T-helper 1 cell treated with Interleukin-12 subunit alpha and Interleukin-12 subunit beta and Interleukin-4 antibody, amounts not matched to agents 30 ng/mL and 1 ng/mL, for 36 hours (primary cell): ENCODE measurements at regions not wholly inside any gene's neighbourhood (a gene's known extent, or its start where the extent isn't known, plus 50 kb on each side); places are given as distances from the start of the nearest gene placed in this dataset.

Experiments used
- intact Hi-C: fragments of 100-400 bp; cut with micrococcal nuclease; formaldehyde crosslinking; loops from one replicate; pipeline ENCODE4 v1.15.1; 2024

- intact Hi-C loops: no loop called here
Measured at GRCh38 chr4:19417256-19417655, 834.4 kb upstream of the SLIT2 start.

GRCh38 chr4:19416146-19416545 lies 835.6 kb upstream of the SLIT2 start:
- intact Hi-C loops: no loop called here

GRCh38 chr4:19408490-19408889 lies 843.2 kb upstream of the SLIT2 start:
- intact Hi-C loops: no loop called here

- intact Hi-C loops: no loop called here
Measured at GRCh38 chr4:19406789-19407188, 844.9 kb upstream of the SLIT2 start.

- intact Hi-C loops: no loop called here
Measured at GRCh38 chr4:19403786-19404370, 847.8 kb upstream of the SLIT2 start.

- intact Hi-C loops: no loop called here
Measured at GRCh38 chr4:19402581-19403065, 849.1 kb upstream of the SLIT2 start.

GRCh38 chr4:19401301-19402080 lies 850.2 kb upstream of the SLIT2 start:
- intact Hi-C loops: no loop called here

- intact Hi-C loops: no loop called here
Measured at GRCh38 chr4:19400820-19401219, 850.9 kb upstream of the SLIT2 start.

GRCh38 chr4:19399001-19399400 lies 852.7 kb upstream of the SLIT2 start:
- intact Hi-C loops: no loop called here

- intact Hi-C loops: no loop called here
Measured at GRCh38 chr4:19386786-19387185, 864.9 kb upstream of the SLIT2 start.

GRCh38 chr4:19382993-19383756 lies 868.5 kb upstream of the SLIT2 start:
- intact Hi-C loops: no loop called here

- intact Hi-C loops: no loop called here
Measured at GRCh38 chr4:19381068-19381467, 870.6 kb upstream of the SLIT2 start.

- intact Hi-C loops: no loop called here
Measured at GRCh38 chr4:19380600-19380999, 871.1 kb upstream of the SLIT2 start.

- intact Hi-C loops: no loop called here
Measured at GRCh38 chr4:19379191-19379708, 872.5 kb upstream of the SLIT2 start.

- intact Hi-C loops: no loop called here
Measured at GRCh38 chr4:19375931-19376330, 875.8 kb upstream of the SLIT2 start.

- intact Hi-C loops: no loop called here
Measured at GRCh38 chr4:19375136-19375804, 876.4 kb upstream of the SLIT2 start.

- intact Hi-C loops: no loop called here
Measured at GRCh38 chr4:19372390-19372789, 879.3 kb upstream of the SLIT2 start.

GRCh38 chr4:19368800-19369199 lies 882.9 kb upstream of the SLIT2 start:
- intact Hi-C loops: no loop called here

- intact Hi-C loops: no loop called here
Measured at GRCh38 chr4:19366916-19367315, 884.8 kb upstream of the SLIT2 start.

GRCh38 chr4:19358015-19358414 lies 893.7 kb upstream of the SLIT2 start:
- intact Hi-C loops: no loop called here

GRCh38 chr4:19349416-19349815 lies 902.3 kb upstream of the SLIT2 start:
- intact Hi-C loops: no loop called here
